ENCODE measurements at regions not wholly inside any gene's neighbourhood (a gene's known extent, or its start where the extent isn't known, plus 50 kb on each side); places are given as distances from the start of the nearest gene placed in this dataset.

DNA sequence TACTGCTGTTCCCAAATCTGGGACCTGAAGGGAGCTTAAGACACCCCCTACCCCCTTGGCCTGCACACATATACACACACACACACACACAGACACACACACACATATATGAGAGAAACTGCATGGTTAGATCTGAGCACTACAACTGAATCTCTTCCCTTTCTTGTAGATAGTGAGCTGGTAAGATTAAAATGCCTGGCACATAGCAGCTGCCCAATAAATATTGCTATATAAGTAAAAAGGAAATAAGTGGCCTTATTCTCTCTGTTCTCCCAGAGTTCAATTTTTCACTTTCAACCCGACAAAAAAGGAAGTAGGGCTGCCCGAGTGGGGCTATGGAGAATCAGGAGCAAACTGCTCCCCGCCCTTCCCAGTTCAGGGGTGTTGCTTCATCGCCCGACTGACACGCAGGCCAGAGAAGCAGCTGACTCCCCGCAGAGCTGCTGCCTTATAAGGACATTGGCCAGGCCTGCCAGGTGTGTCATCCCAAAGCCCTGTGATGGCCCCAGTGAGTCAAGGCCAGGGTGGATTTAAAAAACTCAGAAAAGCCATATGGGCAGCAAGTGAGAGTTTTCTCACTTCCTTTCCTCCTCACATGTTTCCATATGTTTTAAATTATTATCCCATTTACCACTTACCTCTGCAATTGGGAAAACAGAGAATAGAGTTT is 106.5 kb upstream of the SLC44A3 start:
- TF ChIP-seq, protein P1, sequence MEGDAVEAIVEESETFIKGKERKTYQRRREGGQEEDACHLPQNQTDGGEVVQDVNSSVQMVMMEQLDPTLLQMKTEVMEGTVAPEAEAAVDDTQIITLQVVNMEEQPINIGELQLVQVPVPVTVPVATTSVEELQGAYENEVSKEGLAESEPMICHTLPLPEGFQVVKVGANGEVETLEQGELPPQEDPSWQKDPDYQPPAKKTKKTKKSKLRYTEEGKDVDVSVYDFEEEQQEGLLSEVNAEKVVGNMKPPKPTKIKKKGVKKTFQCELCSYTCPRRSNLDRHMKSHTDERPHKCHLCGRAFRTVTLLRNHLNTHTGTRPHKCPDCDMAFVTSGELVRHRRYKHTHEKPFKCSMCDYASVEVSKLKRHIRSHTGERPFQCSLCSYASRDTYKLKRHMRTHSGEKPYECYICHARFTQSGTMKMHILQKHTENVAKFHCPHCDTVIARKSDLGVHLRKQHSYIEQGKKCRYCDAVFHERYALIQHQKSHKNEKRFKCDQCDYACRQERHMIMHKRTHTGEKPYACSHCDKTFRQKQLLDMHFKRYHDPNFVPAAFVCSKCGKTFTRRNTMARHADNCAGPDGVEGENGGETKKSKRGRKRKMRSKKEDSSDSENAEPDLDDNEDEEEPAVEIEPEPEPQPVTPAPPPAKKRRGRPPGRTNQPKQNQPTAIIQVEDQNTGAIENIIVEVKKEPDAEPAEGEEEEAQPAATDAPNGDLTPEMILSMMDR (IDR thresholded peaks at IDR 0.05), result no peak
- TF ChIP-seq POLR2A (IDR thresholded peaks at IDR 0.05), result no peak

Data from testis (tissue), 2 donors.